Epithelial cell of esophagus (primary cell): ENCODE measurements at regions not wholly inside any gene's neighbourhood (a gene's known extent, or its start where the extent isn't known, plus 50 kb on each side); places are given as distances from the start of the nearest gene placed in this dataset.

ENCODE experiments used
- DNase-seq: peaks from one replicate; pipeline ENCODE4 v3.0.0; 2010; ENCODE audit warnings: low read depth
- H3K4me3 ChIP-seq: 2 replicates; pipeline ENCODE4 v1.5.1; 2011; ENCODE audit warnings: mild to moderate bottlenecking, low read length, control low read depth
- TF ChIP-seq, protein P1 (sequence below): IDR thresholded peaks from 2 replicates; pipeline ENCODE4 v1.5.1; 2011; ENCODE audit warnings: low read depth, mild to moderate bottlenecking, low read length, control low read depth, inconsistent platforms; ENCODE audit not compliant: insufficient read depth; ENCODE audit errors: missing control alignments

- H3K4me3 ChIP-seq = no peak overlapping the region
- TF ChIP-seq, protein P1, sequence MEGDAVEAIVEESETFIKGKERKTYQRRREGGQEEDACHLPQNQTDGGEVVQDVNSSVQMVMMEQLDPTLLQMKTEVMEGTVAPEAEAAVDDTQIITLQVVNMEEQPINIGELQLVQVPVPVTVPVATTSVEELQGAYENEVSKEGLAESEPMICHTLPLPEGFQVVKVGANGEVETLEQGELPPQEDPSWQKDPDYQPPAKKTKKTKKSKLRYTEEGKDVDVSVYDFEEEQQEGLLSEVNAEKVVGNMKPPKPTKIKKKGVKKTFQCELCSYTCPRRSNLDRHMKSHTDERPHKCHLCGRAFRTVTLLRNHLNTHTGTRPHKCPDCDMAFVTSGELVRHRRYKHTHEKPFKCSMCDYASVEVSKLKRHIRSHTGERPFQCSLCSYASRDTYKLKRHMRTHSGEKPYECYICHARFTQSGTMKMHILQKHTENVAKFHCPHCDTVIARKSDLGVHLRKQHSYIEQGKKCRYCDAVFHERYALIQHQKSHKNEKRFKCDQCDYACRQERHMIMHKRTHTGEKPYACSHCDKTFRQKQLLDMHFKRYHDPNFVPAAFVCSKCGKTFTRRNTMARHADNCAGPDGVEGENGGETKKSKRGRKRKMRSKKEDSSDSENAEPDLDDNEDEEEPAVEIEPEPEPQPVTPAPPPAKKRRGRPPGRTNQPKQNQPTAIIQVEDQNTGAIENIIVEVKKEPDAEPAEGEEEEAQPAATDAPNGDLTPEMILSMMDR = no peak
- no peak for DNase-seq
These were observed 674.4 kb downstream of the SEMA5A start for GRCh38 chr5:8871446-8871845.

- TF ChIP-seq, protein P1 = no peak
- no peak for DNase-seq
- H3K4me3 ChIP-seq = no peak overlapping the region
These were observed 670.2 kb downstream of the SEMA5A start for GRCh38 chr5:8875722-8876121.

GRCh38 chr5:8879248-8879647 is 666.6 kb downstream of the SEMA5A start:
- TF ChIP-seq, protein P1 = no peak
- DNase-seq = no peak

GRCh38 chr5:8884029-8884428 is 661.8 kb downstream of the SEMA5A start:
- TF ChIP-seq, protein P1 = peak; percentile 10
- DNase-seq = no peak

More at GRCh38 chr5:8879248-8879647, 666.6 kb downstream of the SEMA5A start:
- H3K4me3 ChIP-seq = no peak overlapping the region

GRCh38 chr5:8892926-8893325 is 652.9 kb downstream of the SEMA5A start:
- DNase-seq = no peak
- no peak overlapping the region for H3K4me3 ChIP-seq
- TF ChIP-seq, protein P1 = no peak

More at GRCh38 chr5:8884029-8884428, 661.8 kb downstream of the SEMA5A start:
- no peak overlapping the region for H3K4me3 ChIP-seq

GRCh38 chr5:8894031-8894430 is 651.8 kb downstream of the SEMA5A start:
- H3K4me3 ChIP-seq = no peak overlapping the region
- TF ChIP-seq, protein P1 = no peak
- no peak for DNase-seq

- TF ChIP-seq, protein P1 = no peak
- no peak overlapping the region for H3K4me3 ChIP-seq
- DNase-seq = no peak
These were observed 650.8 kb downstream of the SEMA5A start for GRCh38 chr5:8895062-8895461.
